ENCODE measurements at regions not wholly inside any gene's neighbourhood (a gene's known extent, or its start where the extent isn't known, plus 50 kb on each side); places are given as distances from the start of the nearest gene placed in this dataset.
A peak's percentile ranks its signal among the peaks of the same experiment; 100 is the strongest.

DNA sequence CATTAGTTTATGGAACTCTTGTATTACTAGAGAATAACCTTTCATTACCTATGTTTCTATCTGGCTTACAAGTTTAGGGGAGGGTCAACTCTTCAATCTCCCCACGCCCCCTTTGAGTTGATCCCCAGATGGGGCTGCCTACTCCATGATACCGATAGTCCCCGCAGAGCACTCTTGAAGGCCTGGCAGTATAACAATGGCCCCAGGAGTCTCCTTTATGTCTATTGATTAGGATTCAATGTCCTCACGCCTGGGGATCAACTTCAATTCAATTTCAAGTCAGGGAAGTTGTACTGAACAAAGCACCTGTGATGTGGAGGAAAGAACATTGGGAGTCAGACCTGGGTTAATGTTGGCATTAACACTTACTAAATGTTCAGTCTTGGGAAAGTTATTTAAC, 520.2 kb downstream of the METTL15 start:
- no peak for DNase-seq (ENCODE audit: low read depth, low spot score)

DNA sequence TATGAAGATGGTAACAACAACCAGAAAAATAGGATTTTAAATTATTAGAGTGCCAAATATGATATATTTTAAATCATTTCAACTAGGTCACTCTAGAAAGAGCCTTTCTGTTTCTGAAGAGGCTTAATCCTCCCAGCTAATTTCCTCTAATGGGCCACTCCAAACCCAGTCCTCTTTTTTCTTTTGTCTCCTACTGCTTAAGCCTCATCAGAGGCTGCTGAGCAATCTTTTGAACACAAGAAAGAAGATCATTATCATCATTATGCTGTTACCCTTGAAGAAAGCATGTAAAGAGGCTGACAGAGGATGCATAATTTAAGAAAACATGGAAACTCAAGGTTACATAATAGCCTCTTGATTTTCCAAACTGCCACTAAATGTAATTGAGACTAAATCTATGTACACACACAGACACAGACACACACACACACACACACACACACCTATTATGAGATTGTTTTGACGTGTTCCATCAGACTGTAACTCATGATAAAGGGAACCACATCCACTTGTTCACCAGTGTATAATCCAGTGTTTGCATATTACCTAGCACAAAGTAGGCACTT, 519.6 kb downstream of the METTL15 start:
- no peak for DNase-seq (ENCODE audit: low read depth, low spot score)

DNA sequence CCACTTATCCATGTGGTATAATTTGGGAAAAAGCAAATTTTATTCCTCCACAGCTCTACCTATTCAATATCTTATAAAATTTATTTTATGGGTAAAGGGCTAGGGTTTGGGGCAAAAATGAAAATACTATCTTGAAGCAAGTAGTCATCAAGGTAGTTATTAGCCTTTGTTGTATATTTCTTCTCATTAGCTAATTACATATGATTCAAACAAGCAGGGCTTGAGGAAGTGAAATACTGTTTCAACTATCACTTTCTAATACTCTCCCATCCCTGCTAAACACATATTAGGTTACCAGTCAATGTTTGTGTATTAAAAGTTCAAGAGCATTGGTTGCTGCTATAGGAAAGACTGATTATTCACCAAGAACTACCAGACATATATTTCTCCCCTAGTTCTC, 517.3 kb downstream of the METTL15 start:
- DNase-seq (ENCODE audit: low read depth, low spot score): no peak

DNA sequence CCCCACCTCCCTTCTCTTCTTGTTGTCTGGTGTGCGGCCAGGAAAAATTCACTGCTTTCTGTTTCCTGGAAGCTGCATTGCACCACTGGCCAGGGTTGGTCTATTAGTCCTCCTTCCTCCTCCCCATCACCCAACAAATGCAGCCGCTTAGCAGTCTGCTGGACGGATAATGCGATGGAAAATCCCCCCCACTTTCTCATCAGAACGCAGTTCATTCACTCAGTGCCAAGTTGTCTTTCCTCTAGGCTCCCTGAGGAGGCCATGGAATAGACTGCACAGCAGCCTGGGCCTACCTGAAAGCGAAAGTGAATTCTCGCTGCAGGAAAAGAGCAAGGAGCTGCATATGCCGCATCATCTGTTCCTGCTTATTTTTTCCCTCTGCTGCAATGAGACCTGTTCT, 513.6 kb downstream of the METTL15 start:
- DNase-seq (ENCODE audit: low read depth, low spot score): peak; percentile 49

DNA sequence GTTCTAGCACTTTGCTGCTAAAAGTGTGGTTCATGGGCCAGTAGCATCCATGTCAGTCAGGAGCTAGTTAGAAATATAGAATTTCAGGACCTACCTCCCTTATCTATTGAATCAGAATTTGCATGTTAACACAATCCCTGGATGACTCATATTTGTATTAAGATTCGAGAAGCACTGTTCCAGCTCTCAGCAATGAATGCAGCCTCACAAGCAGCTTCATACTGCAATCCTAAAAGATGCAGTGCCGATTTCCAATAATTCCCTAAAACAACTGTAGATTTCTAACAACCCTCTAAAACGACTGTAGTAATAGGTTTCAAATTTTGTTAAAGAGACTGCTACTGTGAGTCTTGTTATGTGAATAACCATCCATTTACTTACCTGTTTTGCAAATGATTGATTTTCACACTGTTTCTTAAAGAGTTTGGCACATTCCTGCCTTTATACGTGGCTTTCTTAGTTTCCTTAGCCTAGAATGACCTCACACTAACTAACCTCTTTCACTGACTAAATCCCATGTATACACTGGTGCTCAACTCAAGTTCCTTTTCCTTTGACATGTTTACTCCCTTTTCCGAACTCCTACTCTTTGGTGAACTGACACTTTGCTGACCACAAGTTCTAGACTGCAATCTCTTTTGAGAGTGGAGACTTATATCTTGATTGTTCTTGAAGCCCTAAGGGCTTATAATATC, 511.8 kb downstream of the METTL15 start:
- DNase-seq (ENCODE audit: low read depth, low spot score): peak; percentile 68

DNA sequence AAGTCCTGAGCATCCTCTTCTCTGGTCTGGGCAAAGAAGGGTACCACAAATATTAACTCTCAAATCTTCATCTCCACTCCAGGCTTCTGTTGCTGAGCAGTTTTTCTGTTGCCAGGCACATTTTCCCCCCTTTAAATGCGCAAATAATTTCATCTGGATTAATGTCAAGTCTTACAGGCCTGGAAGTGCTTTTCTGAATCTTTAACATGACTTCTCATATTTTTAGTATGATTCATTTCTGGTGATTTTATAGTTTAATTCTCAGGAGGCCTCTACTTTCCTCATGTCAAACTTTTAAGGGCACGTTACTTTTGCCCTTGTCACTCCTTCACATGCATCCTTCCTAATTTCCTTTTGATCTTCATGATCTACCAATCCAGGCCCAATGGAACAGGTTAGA, 510.2 kb downstream of the METTL15 start:
- no peak for DNase-seq (ENCODE audit: low read depth, low spot score)

DNA sequence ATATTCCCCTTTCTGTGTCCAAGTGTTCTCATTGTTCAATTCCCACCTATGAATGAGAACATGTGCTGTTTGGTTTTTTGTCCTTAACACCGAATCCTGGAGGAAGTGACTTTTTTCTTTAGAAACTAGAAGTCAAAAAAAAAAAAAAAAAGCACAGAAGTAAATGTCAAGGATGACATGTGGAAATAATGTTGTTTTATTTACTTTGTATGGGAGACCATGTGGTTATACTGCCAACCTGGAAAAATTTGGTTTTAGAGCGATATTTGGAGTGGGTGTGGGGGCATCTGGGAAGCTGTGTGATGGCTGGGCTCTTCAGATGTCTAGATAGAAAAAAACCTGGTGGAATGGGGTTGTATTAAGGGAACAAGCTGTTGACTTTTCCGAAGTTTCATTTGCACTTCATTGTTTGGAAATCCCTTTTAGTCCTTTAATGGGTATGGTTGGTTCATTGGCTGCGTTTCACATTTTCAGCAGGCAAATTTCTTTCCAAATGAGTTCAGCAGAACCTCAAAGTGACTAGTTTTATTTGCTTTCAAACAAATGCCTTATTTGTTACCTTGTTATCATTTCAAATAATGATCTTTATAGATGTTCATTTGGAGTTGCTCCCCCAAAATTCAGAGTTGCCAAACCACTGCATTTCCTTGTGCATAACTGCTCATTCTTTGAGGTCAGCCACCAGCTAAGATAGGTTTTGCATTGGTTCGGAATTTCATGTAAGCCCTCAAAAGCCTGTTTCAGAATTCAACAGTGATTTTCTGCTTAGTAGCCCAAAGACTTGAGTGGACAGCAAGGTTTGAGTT, 508.2 kb downstream of the METTL15 start:
- DNase-seq (ENCODE audit: low read depth, low spot score): peak; percentile 88

DNA sequence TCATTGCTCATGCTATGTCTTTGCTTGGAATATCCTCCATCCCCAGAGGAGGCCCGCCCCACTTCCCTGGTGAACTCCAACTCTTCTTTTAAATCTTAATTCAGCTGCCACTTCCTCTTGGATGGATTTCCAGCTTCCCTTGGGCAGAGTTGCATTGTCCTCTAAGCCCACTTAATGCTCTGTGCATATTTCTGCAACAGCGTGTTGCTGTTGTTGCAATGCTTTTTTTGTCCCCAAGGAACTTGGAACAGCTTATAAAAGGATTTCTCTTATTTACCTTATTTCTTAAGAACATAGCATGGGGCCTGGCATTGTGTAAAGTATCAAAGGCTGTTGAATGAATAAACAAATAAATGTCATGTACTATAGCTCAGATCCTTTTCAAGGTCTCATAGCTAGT, 507.4 kb downstream of the METTL15 start:
- DNase-seq (ENCODE audit: low read depth, low spot score): peak; percentile 56

DNA sequence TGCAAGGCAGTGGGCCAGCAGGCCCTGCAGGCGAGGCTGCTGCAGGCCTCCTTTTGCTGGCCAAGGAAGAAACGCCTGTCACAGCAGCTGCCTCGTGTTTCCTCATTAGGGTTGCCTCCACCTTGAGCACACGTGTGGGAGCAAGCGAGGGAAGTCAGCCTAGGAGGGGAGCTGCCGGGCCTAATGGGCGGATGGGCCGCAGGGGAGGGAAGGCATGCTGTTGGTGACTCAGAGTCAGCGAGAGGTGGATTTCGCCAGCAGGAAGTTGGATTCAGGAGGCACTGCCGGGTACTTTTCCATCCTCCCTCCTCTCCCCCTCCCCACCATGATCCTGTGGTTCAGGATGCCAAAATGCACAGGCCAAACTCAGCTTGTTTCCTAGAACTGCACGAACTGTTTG, 498.7 kb downstream of the METTL15 start:
- DNase-seq (ENCODE audit: low read depth, low spot score): no peak

DNA sequence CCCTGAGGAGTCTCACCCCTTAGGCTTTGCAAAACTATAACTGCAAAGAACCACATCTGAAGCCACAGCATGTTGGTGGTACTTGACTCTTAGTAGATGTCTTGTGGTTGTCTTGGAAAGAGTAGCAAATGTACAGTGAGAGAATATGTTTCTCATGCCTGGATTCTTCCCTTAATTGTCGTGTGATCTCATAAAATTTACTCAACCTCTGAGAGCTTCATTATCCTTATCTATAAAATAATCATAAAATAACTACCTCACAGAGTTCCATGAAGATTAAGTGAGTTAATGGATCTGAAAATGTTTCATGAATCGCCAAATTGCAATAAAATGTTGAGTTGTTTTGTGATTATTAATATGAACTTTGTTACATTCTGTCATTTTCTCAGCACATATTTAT, 491.5 kb downstream of the METTL15 start:
- no peak for DNase-seq (ENCODE audit: low read depth, low spot score)

DNA sequence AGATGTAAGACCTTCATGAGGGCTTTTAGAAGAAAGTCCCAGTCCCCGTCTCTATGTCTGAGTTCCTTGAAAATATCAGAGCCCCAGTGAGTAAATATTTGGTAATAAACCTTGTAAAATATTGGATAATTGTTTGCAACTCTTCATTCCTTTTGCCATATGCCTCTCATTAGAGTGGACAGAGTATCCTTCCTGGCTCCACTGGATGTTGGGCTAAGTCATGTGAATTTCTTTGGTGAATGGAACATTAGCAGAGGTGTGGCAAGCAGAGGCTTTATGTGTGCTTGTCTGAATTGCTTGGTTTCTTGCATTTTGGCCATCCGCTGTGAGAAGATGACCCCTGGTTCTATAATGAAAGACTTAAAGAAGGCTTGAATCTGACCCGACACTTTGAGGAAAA, 490.3 kb downstream of the METTL15 start:
- no peak for DNase-seq (ENCODE audit: low read depth, low spot score)

DNA sequence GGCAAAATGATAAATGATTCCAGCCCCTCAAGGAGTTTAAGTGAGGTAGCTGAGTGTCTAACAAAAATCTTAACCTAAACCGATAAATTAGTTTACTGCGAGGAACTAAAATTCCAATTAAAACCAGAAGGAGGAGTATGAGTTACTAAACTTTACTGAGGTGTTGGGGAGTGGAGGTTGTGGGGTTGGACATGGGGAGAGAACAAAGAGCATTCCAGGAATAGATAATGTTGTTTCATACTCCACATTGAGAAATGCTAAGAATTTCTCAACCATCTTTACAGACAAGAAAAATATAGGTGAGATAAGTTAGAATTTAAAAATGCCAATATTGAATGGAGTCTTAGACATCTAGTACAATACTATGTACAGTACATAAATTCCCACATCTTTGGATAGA, 488.6 kb downstream of the METTL15 start:
- DNase-seq (ENCODE audit: low read depth, low spot score): no peak

DNA sequence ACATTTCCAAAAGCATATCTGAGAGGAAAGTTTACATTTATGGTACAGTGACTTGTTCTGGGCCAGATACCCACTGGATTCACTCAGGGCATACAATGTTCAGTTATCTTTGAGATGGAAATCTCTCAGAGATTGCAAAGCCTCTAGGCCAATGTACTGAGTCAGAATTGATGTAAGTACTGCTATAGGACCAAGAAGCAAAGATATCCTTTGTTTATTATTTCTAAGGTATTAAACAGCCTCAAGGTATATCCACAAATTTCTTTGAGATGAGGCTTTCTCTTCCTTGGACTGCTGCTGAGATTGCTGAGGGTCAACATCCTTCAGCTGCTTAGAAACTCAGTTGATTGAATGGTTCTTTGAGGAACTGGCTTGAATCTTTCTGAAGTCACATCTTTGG, 484.0 kb downstream of the METTL15 start:
- DNase-seq (ENCODE audit: low read depth, low spot score): no peak

DNA sequence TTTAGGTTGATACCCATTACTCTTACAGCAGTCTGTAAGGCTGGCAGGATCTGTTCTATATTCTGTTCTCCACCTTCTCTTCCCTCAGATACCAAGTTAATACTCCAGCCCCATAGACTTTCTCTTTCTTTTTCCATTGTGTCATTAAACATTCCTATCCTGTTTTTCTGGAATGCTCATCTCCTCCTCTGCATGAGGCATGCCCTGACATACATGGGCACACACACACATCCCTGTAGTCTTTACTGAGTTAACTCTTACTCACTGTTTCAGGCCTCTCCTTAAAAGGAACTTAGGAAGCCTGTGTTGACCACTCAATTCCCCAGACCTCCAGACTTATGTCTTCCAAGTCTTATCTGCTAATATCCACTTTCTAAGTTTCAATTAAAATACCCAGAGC, 476.8 kb downstream of the METTL15 start:
- DNase-seq (ENCODE audit: low read depth, low spot score): peak; percentile 2

DNA sequence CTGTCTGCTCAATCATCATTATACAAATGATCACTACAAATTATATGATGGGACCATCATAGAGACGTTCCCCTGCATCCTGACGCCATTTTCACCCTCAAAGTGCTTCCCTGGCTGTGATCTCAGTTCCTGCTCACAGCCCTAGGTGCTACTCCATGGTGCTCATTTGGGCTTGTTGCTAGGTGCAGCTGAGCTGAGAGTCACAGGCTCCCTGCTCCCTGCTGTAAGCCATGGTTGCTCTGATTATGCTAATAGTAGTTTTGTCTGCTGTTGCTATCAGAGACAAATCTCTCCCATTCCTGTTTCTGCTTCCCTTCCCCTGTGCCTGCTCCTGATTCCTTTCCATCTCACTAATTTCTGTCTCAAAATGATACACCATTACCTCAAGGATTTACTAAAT, 474.3 kb downstream of the METTL15 start:
- DNase-seq (ENCODE audit: low read depth, low spot score): no peak

DNA sequence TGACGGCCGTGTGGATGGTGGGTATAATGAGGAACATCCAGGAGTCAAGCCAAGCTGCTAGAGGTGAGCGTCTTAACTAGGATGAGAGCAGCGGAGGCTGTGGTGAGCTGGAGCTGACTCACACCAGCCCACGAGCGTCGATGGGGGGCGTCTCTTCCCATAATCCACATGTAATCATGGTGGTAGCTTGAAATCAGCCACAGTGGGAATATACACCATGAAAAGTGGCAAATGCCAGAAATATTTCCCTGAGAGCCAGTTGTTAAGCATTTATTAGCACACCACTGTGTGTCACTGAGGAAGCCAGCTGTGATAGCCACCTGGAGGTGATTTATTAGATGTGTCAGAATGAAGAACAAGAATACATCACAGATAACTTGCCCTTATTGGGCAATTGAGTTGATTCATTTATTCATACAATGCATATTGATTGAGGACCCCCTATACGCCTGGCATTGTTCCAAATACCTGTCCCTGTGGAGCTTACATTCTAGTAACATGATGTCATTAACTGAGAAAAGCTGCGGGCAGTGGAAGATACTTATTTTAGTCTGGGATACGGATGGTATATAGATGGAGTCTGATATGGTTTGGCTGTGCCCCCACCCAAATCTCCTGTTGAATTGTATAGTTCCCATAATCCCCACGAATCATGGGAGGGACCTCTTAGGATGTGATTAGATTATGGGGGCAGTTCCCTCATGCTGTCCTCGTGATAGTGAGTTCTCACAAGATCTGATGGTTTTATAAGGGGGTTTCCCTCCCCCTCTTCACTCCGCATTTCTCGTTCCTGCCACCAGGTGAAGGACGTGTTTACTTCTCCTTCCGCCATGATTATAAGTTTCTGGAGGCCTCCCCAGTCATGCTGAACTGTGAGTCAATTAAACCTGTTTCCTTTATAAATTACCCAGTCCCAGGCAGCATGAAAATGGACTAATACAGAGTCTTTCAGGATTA, 473.4 kb downstream of the METTL15 start:
- peak; percentile 83 for DNase-seq (ENCODE audit: low read depth, low spot score)

DNA sequence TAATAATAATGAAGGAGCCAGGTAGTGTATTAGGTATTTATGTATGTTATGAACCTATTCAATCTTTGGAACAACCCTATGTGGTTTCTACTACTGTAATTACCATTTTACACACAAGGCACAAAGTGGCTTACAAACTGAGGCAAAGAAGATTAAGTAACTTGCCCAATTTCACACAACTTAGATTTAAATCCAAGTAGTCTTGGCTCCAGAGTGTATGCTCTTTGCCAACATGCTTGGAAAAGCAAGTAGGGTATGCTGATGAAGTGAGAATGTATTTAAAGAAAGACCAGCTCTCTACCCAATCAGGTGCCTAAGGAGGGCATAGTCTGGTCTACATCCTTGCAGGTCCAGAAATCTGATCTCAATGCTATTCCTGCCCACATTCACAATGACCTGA, 463.2 kb downstream of the METTL15 start:
- no peak for DNase-seq (ENCODE audit: low read depth, low spot score)

DNA sequence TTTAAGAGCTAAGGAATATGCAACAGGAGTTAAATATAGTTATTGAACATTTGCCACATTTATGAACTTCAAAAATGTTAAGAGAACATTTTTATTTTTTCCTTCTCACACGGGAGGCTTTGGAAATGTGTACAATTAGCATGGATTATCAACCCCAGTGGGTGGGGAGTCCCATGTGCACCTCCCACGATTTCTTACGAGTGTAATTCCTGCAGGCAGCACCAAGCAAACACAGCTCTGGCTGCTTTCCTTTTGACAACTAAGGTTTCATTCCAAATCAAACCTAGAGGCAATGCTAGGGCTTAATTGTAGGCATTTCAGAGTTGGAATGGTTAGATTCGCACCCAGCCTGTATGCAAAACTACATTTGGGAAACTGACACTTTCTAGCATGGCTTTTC, 460.9 kb downstream of the METTL15 start:
- DNase-seq (ENCODE audit: low read depth, low spot score): no peak

DNA sequence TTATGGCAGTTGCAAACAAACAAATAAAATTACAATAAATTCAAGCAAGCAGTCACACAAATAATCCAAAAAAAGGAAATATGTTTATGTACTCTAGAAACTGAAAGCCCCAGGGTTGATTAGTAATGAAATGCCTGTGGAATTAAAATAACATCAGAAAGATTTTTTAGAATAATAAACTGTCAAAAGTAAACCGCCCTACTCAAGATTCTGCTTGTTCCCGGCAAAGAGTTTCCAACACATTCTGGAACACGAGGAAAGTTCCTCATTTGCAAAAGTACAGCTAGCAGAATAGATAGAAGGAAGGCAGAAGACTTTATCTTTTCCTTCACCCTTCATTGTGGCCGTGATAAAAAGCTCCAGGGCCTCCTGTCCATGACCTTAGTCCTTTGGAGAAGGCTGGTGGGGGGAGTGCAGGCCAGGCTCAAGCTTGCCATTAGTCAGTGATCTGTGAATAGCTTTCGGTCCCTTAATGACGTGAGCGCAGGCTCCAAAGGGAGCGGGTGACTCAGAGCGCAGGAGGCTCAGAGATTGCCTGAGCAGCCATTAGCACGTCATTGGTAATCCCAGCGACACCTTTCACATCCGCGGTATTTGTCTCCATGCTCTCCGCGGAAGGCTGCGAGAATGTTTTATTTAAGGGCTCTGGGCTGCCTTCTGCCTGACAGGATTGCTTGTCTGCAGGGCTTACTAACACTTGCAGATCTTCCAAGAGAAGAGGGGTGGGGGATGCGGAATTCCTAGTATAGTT, 458.3 kb downstream of the METTL15 start:
- DNase-seq (ENCODE audit: low read depth, low spot score): peak; percentile 95

DNA sequence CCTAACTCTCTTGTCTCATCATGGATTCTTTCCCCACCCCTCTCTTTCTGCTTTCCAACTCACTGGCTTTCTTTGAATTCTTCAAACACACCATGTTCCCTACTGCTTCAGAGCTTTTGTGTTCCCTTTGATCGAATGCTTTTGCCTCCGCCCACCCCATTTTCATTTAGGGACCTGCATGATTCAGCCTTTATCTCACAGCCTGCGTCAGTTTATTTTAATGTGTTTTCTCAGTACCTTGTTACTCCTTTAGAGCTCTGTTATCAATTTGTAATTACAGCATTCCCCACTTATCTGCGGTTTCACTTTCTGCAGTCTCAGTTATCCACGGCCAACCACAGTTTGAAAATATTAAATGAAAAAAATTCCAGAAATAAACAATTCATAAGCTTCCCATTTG, 451.3 kb downstream of the METTL15 start:
- peak; percentile 64 for DNase-seq (ENCODE audit: low read depth, low spot score)

DNA sequence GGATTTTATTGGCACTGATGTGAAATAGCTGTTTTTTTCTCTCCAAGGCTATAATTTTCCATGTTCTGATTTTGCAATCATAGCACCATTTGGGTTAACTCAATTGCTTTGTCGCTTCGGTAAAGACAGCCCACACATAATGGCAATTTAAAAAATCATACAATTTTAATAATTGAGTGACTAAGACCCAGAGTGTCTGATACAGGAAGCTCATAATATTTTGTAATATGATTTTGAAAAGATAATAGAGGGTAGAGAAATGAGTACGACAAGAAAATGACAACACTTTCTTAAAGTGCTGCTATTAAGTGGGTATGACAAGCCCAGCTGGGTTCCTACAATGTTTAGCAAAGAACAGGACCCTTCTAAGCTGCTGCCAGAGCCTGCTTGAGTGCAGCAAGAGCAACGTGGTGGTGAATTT, 439.1 kb downstream of the METTL15 start:
- DNase-seq (ENCODE audit: low read depth, low spot score): no peak
